PC-3 (cell line): ENCODE measurements at regions not wholly inside any gene's neighbourhood (a gene's known extent, or its start where the extent isn't known, plus 50 kb on each side); places are given as distances from the start of the nearest gene placed in this dataset.
A peak's percentile ranks its signal among the peaks of the same experiment; 100 is the strongest.
"Not testable (repeated sequence)": the region's sequence is repeated elsewhere in the genome, so short reads cannot be mapped to it uniquely, and the experiment has no call there.

ENCODE experiments used
- ATAC-seq: fragments of 200-7000 bp; cut with Tn5 transposase; 2 replicates; pipeline ENCODE4 v1.9.1; 2020; ENCODE audit warnings: mild to moderate bottlenecking, moderate library complexity
- BruUV-seq: library from RNA; stranded (reverse); fragments of 400-500 nt; replicated peaks from 2 replicates; lab custom pipeline; 2021; lab: Mats Ljungman, UMichigan
- CTCF ChIA-PET: fragments of 300-600 bp; sonication (Branson Sonifier 250); formaldehyde crosslinking; loops from one replicate; lab custom pipeline; 2022; ENCODE audit warnings: antibody characterized with exemption; lab: Charles Lee
- POLR2A ChIA-PET: fragments of 300-600 bp; sonication (Branson Sonifier 250); formaldehyde crosslinking; loops from one replicate; lab custom pipeline; 2022; ENCODE audit warnings: antibody characterized with exemption; ENCODE audit not compliant: unreplicated experiment; lab: Charles Lee
- DNase-seq: peaks from one replicate; pipeline ENCODE4 v3.0.0-alpha.2; 2015
- H2AFZ ChIP-seq: fragments of 300-600 bp; sonication (generic); 2 replicates; pipeline ENCODE4 v1.6.0; 2016; ENCODE audit warnings: antibody characterized with exemption, low read length
- H3F3A ChIP-seq: fragments of 300-600 bp; sonication (generic); one replicate; pipeline ENCODE4 v1.6.0; 2017; ENCODE audit warnings: antibody characterized with exemption, low read length, control low read depth, mild to moderate bottlenecking; ENCODE audit not compliant: unreplicated experiment
- H3K27ac ChIP-seq: fragments of 300-600 bp; sonication (generic); 2 replicates; pipeline ENCODE4 v1.5.1; 2016; ENCODE audit warnings: mild to moderate bottlenecking, low read length
- H3K27me3 ChIP-seq: fragments of 300-600 bp; sonication (generic); 2 replicates; pipeline ENCODE4 v1.6.1; 2016; ENCODE audit warnings: low read length, mixed read lengths
- H3K36me3 ChIP-seq: fragments of 300-600 bp; sonication (generic); 2 replicates; pipeline ENCODE4 v1.6.1; 2016; ENCODE audit warnings: low read depth, mixed run types, low read length, mixed read lengths
- H3K4me1 ChIP-seq: fragments of 300-600 bp; sonication (generic); 2 replicates; pipeline ENCODE4 v1.5.1; 2016; ENCODE audit warnings: low read length; ENCODE audit not compliant: insufficient read depth
- H3K4me2 ChIP-seq: fragments of 300-600 bp; sonication (generic); 2 replicates; pipeline ENCODE4 v1.6.0; 2016; ENCODE audit warnings: low read length
- H3K4me3 ChIP-seq: fragments of 300-600 bp; sonication (generic); 2 replicates; pipeline ENCODE4 v1.5.1; 2016; ENCODE audit warnings: mild to moderate bottlenecking, low read length, mixed read lengths
- H3K79me2 ChIP-seq: fragments of 300-600 bp; sonication (generic); 2 replicates; pipeline ENCODE4 v1.6.1; 2017; ENCODE audit warnings: low read length, mixed read lengths
- H3K9ac ChIP-seq: fragments of 300-600 bp; sonication (generic); 2 replicates; pipeline ENCODE4 v1.6.0; 2016; ENCODE audit warnings: mild to moderate bottlenecking, low read length
- H3K9me2 ChIP-seq: fragments of 300-600 bp; sonication (generic); replicated peaks from 2 replicates; pipeline ENCODE4 v1.6.1; 2016; ENCODE audit warnings: mixed run types, low read length, mixed read lengths
- H3K9me3 ChIP-seq: fragments of 300-600 bp; sonication (generic); 2 replicates; pipeline ENCODE4 v1.6.1; 2016; ENCODE audit warnings: low read length, mixed read lengths
- H4K20me1 ChIP-seq: fragments of 300-600 bp; sonication (generic); 2 replicates; pipeline ENCODE4 v1.6.1; 2016; ENCODE audit warnings: low read length, mixed read lengths
- CTCF ChIP-seq: fragments of 300-600 bp; sonication (generic); conservative IDR thresholded peaks from 2 replicates; pipeline ENCODE4 v1.5.1; 2017; ENCODE audit warnings: antibody characterized with exemption, low read depth, mild to moderate bottlenecking, low read length
- EZH2 ChIP-seq: fragments of 300-600 bp; sonication (generic); IDR thresholded peaks from one replicate; pipeline ENCODE4 v1.6.1; 2017; ENCODE audit warnings: antibody characterized with exemption, mild to moderate bottlenecking, low read length; ENCODE audit not compliant: unreplicated experiment
- EZH2phosphoT487 ChIP-seq: fragments of 300-600 bp; sonication (generic); IDR thresholded peaks from 2 replicates; pipeline ENCODE4 v1.6.1; 2018; ENCODE audit warnings: mild to moderate bottlenecking, antibody characterized with exemption, low read length, borderline replicate concordance
- intact Hi-C: fragments of 100-400 bp; cut with micrococcal nuclease; formaldehyde crosslinking; loops from 2 replicates; pipeline ENCODE4 v1.9.0; 2023

- no peaks in the 10 kb centered on the region for H3K36me3 ChIP-seq
- H3K4me3 ChIP-seq, result no peak overlapping the region
- peaks cover 9% of the 10 kb centered on the region for H3K4me1 ChIP-seq
- H3K4me2 ChIP-seq, result no peak overlapping the region
- no peaks in the 10 kb centered on the region for H4K20me1 ChIP-seq
- intact Hi-C loops, result loop anchor here (10.0 kb wide), 1 partner anchor 155 kb away; no protein-coding TSS in a partner anchor
- no peaks in the 10 kb centered on the region for H3K9me3 ChIP-seq
- no peaks in the 10 kb centered on the region for H3F3A ChIP-seq
- no peak for TF ChIP-seq EZH2phosphoT487
- TF ChIP-seq EZH2, result no peak
- no peak for TF ChIP-seq CTCF
- H2AFZ ChIP-seq, result no peak overlapping the region
- no peaks in the 10 kb centered on the region for H3K9me2 ChIP-seq
- no peaks in the 10 kb centered on the region for H3K79me2 ChIP-seq
- POLR2A ChIA-PET, result no interaction called here
- no peaks in the 10 kb centered on the region for H3K27me3 ChIP-seq
- no TSS peak for BruUV-seq
- no peak for DNase-seq
- H3K27ac ChIP-seq, result no peak overlapping the region
- ATAC-seq, result no peak
- H3K9ac ChIP-seq, result no peak overlapping the region
- CTCF ChIA-PET, result interaction anchor here (0.6 kb wide), 1 partner anchor 317 kb away, joined by 6 read pairs; no protein-coding TSS in a partner anchor
Measured at GRCh38 chr1:196009362-196009761, 598.9 kb downstream of the KCNT2 start.

DNA sequence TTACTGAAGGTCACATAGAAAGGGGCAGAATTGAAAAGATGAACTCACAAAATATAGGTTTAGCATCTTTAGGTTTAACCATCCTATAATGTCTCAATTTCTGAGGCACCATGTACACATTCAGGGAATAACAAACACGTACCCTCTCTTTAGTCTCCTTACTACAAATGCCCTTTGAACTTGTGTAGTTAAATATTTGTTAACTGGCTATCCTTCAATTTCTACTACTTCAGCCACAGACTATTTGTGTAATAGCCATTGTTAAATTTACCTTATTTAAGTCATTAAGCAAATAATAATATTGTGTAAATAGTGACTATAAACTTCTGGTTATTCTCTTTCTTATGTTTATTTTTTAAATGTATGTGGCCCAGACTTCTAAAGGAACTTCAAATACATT is 600.5 kb downstream of the KCNT2 start:
- Histone ChIP-seq H3K79me2 (no peaks in the 10 kb centered on the region), H3K9ac (no peak overlapping the region), H3F3A (no peaks in the 10 kb centered on the region), H3K4me2 (no peak overlapping the region), H3K36me3 (no peaks in the 10 kb centered on the region), H3K4me1 (peaks cover 23% of the 10 kb centered on the region), H4K20me1 (no peaks in the 10 kb centered on the region), H3K9me3 (no peaks in the 10 kb centered on the region), H3K4me3 (no peak overlapping the region), H3K9me2 (no peaks in the 10 kb centered on the region), H2AFZ (no peak overlapping the region), H3K27ac (no peak overlapping the region), H3K27me3 (no peaks in the 10 kb centered on the region)
- CTCF ChIA-PET, result no interaction called here
- peak; percentile 60 for ATAC-seq
- intact Hi-C loops, result loop anchor here (10.0 kb wide), 1 partner anchor 153 kb away; no protein-coding TSS in a partner anchor
- peak; percentile 47 for DNase-seq
- POLR2A ChIA-PET, result no interaction called here
- TF ChIP-seq CTCF (no peak), EZH2 (no peak), EZH2phosphoT487 (no peak)
- no TSS peak for BruUV-seq

GRCh38 chr1:196005426-196005825 is 602.8 kb downstream of the KCNT2 start:
- TF ChIP-seq EZH2 (no peak), EZH2phosphoT487 (no peak), CTCF (no peak)
- Histone ChIP-seq H3K36me3 (no peaks in the 10 kb centered on the region), H3K79me2 (no peaks in the 10 kb centered on the region), H3K9me2 (no peaks in the 10 kb centered on the region), H3K4me3 (no peak overlapping the region), H3K27me3 (no peaks in the 10 kb centered on the region), H3K4me2 (no peak overlapping the region), H3K9me3 (no peaks in the 10 kb centered on the region), H3K4me1 (peaks cover 29% of the 10 kb centered on the region), H2AFZ (no peak overlapping the region), H4K20me1 (no peaks in the 10 kb centered on the region), H3K9ac (no peak overlapping the region), H3F3A (no peaks in the 10 kb centered on the region), H3K27ac (no peak overlapping the region)
- ATAC-seq (no peak), DNase-seq (no peak)
- BruUV-seq, result no TSS peak
- intact Hi-C loops, result loop anchor here (10.0 kb wide), 1 partner anchor 151 kb away; no protein-coding TSS in a partner anchor
- CTCF ChIA-PET, result no interaction called here
- POLR2A ChIA-PET, result no interaction called here

- H2AFZ ChIP-seq, ATAC-seq, H3K9ac ChIP-seq, BruUV-seq, H3F3A ChIP-seq, H4K20me1 ChIP-seq, H3K9me2 ChIP-seq, H3K36me3 ChIP-seq, H3K9me3 ChIP-seq, DNase-seq, POLR2A ChIA-PET, CTCF ChIA-PET, H3K27me3 ChIP-seq, H3K79me2 ChIP-seq, H3K4me2 ChIP-seq, H3K4me3 ChIP-seq, H3K27ac ChIP-seq: not testable (repeated sequence)
- peaks cover 29% of the 10 kb centered on the region for H3K4me1 ChIP-seq
- intact Hi-C loops, result loop anchor here (10.0 kb wide), 1 partner anchor 150 kb away; no protein-coding TSS in a partner anchor
Measured at GRCh38 chr1:196004388-196004787, 603.9 kb downstream of the KCNT2 start.
